SK-N-SH (cell line): ENCODE measurements at regions not wholly inside any gene's neighbourhood (a gene's known extent, or its start where the extent isn't known, plus 50 kb on each side); places are given as distances from the start of the nearest gene placed in this dataset.
"Not testable (repeated sequence)": the region's sequence is repeated elsewhere in the genome, so short reads cannot be mapped to it uniquely, and the experiment has no call there.

Experiments used
- CHD2 ChIP-seq: fragments of 150-350 bp; IDR thresholded peaks from 2 replicates; pipeline ENCODE4 v1.6.1; 2018; ENCODE audit warnings: low read length; ENCODE audit not compliant: partially characterized antibody
- CTCF ChIP-seq: fragments of 200-600 bp; sonication (generic); IDR thresholded peaks from 2 replicates; pipeline ENCODE4 v1.6.1; 2017; ENCODE audit warnings: antibody characterized with exemption, mild to moderate bottlenecking, moderate library complexity
- EP300 ChIP-seq, 2 experiments: IDR thresholded peaks; 2 replicates each; pipeline versions ENCODE4 v1.4.0 to v1.6.1; 2012; ENCODE audit warnings: borderline replicate concordance in 1 of 2, low read depth in 1 of 2, low read length in 1 of 2
- EZH2phosphoT487 ChIP-seq: fragments of 200-600 bp; sonication (generic); IDR thresholded peaks from 2 replicates; pipeline ENCODE4 v1.6.1; 2017; ENCODE audit warnings: low read depth, mixed run types, mild to moderate bottlenecking, antibody characterized with exemption, moderate library complexity, borderline replicate concordance
- FOXM1 ChIP-seq: IDR thresholded peaks from 2 replicates; pipeline ENCODE4 v1.4.0; 2012; ENCODE audit warnings: low read depth, mild to moderate bottlenecking
- MXI1 ChIP-seq: IDR thresholded peaks from 2 replicates; pipeline ENCODE4 v1.6.1; 2012; ENCODE audit warnings: mild to moderate bottlenecking, low read depth, low read length, improper control_type of control experiment
- POLR2AphosphoS5 ChIP-seq: IDR thresholded peaks from 2 replicates; pipeline ENCODE4 v1.6.1; 2012; ENCODE audit warnings: low read depth, low read length
- RCOR1 ChIP-seq: fragments of 150-350 bp; IDR thresholded peaks from 2 replicates; pipeline ENCODE4 v1.6.1; 2017; ENCODE audit warnings: antibody characterized with exemption, low read length
- REST ChIP-seq: IDR thresholded peaks from 2 replicates; pipeline ENCODE4 v1.6.1; 2012; ENCODE audit warnings: mild to moderate bottlenecking, low read depth, low read length, moderate library complexity
- SIN3A ChIP-seq: IDR thresholded peaks from 2 replicates; pipeline ENCODE4 v1.6.1; 2012; ENCODE audit warnings: low read depth, mild to moderate bottlenecking, low read length, moderate library complexity, borderline replicate concordance
- SMC3 ChIP-seq: IDR thresholded peaks from 2 replicates; pipeline ENCODE4 v1.6.1; 2012; ENCODE audit warnings: low read depth, low read length, improper control_type of control experiment
- TAF1 ChIP-seq: IDR thresholded peaks from 2 replicates; pipeline ENCODE4 v1.6.1; 2012; ENCODE audit warnings: low read depth, mild to moderate bottlenecking, low read length, moderate library complexity, borderline replicate concordance
- TF ChIP-seq, protein P1 (sequence below): fragments of 150-350 bp; IDR thresholded peaks from 2 replicates; pipeline ENCODE4 v1.6.1; 2017; ENCODE audit warnings: antibody characterized with exemption, low read length, low read depth, borderline replicate concordance
- TF ChIP-seq, protein P2 (sequence below): IDR thresholded peaks from 2 replicates; pipeline ENCODE4 v1.4.0; 2012; ENCODE audit warnings: low read depth

DNA sequence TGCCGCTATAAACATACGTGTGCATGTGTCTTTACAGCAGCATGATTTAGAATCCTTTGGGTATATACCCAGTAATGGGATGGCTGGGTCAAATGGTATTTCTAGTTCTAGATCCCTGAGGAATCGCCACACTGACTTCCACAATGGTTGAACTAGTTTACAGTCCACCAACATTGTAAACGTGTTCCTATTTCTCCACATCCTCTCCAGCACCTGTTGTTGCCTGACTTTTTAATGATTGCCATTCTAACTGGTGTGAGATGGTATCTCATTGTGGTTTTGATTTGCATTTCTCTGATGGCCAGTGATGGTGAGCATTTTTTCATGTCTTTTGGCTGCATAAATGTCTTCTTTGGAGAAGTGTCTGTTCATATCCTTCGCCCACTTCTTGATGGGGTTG lies 121.1 kb downstream of the CRYBB2 start:
- TF ChIP-seq RCOR1; EZH2phosphoT487; REST; CHD2; SIN3A; CTCF; SMC3; TAF1; FOXM1; EP300 (IDR thresholded peaks at IDR 0.05; ENCODE audit: borderline replicate concordance in 1 of 2, low read depth in 1 of 2, low read length in 1 of 2); POLR2AphosphoS5; MXI1: not testable (repeated sequence)
- TF ChIP-seq, protein P1, sequence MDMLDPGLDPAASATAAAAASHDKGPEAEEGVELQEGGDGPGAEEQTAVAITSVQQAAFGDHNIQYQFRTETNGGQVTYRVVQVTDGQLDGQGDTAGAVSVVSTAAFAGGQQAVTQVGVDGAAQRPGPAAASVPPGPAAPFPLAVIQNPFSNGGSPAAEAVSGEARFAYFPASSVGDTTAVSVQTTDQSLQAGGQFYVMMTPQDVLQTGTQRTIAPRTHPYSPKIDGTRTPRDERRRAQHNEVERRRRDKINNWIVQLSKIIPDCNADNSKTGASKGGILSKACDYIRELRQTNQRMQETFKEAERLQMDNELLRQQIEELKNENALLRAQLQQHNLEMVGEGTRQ, result not testable (repeated sequence)
- TF ChIP-seq, protein P2, sequence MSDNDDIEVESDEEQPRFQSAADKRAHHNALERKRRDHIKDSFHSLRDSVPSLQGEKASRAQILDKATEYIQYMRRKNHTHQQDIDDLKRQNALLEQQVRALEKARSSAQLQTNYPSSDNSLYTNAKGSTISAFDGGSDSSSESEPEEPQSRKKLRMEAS, result not testable (repeated sequence)
